Astrocyte of the spinal cord (primary cell): ENCODE measurements at regions not wholly inside any gene's neighbourhood (a gene's known extent, or its start where the extent isn't known, plus 50 kb on each side); places are given as distances from the start of the nearest gene placed in this dataset.
"Not testable (repeated sequence)": the region's sequence is repeated elsewhere in the genome, so short reads cannot be mapped to it uniquely, and the experiment has no call there.

ENCODE experiments used
- DNase-seq: peaks from one replicate; pipeline ENCODE4 v3.0.0; 2011; ENCODE audit warnings: low read depth, low spot score
- H3K4me3 ChIP-seq: 2 replicates; pipeline ENCODE4 v1.5.1; 2011; ENCODE audit warnings: low read depth, mild to moderate bottlenecking, low read length, moderate library complexity
- in situ Hi-C: cut with HindIII; loops from 2 replicates; pipeline ENCODE4 v1.10.0; 2017; ENCODE audit warnings: low sequenced_read_pairs
- TF ChIP-seq, protein P1 (sequence below): IDR thresholded peaks from 2 replicates; pipeline ENCODE4 v1.5.1; 2012; ENCODE audit warnings: low read depth, mild to moderate bottlenecking, low read length, inconsistent platforms

DNA sequence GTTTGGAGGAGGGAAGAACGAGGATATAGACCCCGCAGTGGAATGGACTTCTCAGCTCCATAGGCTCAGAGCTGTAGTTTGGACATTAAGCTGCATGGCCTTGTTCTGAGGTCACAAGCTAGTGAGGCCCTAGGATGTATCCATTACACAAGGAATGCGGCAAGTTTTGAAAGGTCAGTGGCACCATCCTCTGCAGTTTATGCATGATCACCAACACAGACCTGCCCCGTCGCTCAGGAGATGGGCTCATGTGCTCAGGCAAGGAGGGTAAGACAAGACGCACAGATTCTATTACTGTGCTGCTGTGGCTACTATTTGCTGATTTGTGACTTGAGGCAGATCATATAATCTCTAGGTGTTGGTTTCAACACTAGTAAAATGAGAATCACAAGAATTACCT is 110.9 kb downstream of the FAM161A start:
- in situ Hi-C loops = no loop called here
- H3K4me3 ChIP-seq = no peak overlapping the region
- no peak for DNase-seq
- TF ChIP-seq, protein P1, sequence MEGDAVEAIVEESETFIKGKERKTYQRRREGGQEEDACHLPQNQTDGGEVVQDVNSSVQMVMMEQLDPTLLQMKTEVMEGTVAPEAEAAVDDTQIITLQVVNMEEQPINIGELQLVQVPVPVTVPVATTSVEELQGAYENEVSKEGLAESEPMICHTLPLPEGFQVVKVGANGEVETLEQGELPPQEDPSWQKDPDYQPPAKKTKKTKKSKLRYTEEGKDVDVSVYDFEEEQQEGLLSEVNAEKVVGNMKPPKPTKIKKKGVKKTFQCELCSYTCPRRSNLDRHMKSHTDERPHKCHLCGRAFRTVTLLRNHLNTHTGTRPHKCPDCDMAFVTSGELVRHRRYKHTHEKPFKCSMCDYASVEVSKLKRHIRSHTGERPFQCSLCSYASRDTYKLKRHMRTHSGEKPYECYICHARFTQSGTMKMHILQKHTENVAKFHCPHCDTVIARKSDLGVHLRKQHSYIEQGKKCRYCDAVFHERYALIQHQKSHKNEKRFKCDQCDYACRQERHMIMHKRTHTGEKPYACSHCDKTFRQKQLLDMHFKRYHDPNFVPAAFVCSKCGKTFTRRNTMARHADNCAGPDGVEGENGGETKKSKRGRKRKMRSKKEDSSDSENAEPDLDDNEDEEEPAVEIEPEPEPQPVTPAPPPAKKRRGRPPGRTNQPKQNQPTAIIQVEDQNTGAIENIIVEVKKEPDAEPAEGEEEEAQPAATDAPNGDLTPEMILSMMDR = no peak

DNA sequence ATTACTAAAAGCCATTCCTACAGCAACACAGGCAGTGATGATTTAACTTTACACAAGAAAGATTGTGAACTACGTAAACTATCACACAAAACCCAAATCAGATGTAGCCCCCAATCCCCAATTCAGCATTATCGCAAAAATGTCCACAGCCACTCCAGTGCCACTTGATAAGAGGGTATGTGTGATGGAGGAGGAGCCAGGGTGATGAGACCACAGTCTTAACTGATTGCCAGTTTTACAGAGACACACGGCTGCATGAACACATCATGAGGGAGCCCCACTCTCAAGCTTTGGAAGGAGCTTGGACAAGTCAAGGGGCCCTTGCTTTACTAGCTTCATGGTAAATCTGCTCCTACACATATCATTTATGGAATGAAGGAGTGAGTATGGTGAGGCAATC is 116.0 kb downstream of the FAM161A start:
- in situ Hi-C loops = no loop called here

DNA sequence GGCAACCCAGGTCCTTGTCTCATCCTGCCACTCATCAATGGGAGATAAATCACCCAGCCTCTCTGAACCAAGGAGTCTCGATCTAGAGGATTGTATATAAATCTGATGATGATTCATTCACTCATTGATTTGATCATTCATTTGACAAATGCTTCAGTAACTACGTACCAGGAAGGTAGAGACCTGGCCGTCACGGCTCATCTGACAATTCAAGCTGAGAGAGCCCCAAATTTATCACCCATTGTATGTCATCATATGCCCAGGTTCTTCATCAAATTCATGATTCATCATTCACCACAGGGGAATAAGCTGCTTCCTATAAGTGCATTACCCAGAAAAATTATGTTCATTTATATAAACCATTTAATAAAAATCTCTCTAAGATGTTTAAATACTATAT is 116.9 kb downstream of the FAM161A start:
- no peak overlapping the region for H3K4me3 ChIP-seq
- in situ Hi-C loops = no loop called here
- DNase-seq = no peak
- TF ChIP-seq, protein P1 = no peak

More for the DNA sequence above, 116.0 kb downstream of the FAM161A start:
- DNase-seq = no peak
- TF ChIP-seq, protein P1 = no peak
- no peak overlapping the region for H3K4me3 ChIP-seq

DNA sequence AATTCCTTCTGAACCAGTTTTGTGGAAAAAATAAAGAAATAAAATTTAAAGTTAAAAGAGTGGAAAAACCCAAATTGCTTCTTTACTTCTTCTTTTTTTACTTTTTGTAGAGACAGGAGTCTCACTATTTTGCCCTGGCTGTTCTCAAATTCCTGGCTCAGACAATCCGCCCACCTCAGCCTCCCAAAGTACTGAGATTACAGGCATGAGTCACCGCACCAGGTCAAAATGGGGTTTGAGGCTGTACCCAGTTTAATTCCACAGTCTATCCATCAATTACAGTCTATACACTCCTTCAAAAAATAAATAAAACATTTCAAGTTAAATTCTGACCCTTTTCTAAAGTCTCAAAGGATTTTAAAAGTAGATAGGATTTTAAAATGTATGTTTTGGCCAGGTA is 120.3 kb downstream of the FAM161A start:
- TF ChIP-seq, protein P1 = no peak
- no peak for DNase-seq
- in situ Hi-C loops = no loop called here
- H3K4me3 ChIP-seq = no peak overlapping the region

DNA sequence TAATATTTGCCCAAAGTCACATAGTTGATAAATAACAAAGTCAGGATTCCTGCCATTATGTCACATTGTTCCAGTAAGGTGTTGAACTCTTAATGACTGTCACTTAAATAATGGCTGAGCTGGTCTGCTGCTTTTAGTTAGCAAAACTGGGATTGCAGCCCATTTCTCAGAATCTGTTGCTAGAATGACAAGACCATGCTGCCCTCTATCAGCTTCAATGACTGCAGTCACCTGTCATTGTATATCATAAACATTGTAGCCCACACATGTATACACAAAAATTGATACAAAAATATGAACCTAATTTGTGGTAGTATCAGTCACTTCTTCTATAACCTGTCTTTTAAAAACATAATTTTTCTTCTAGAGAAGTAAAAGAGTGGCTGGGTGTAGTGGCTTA is 121.1 kb downstream of the FAM161A start:
- TF ChIP-seq, protein P1 = no peak
- in situ Hi-C loops = no loop called here
- no peak for DNase-seq
- H3K4me3 ChIP-seq = no peak overlapping the region

DNA sequence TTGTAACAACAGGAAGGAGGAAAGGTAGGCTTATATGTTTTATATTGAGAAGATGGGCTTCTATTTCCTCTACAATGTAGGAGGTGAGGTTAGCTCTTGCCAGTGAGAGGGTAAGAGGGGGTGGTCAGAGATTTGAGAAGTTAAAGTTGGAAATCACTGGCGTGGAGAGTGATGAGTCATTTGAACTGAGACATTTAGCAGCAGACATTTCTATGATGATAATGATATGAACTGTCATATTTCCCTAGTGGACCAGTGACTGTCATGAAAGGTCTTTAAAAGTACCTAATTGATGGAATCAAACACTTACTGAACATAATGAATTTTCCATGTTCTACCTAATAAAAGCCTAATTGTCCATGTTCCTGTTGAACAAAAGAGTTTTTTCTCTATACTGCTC is 126.1 kb downstream of the FAM161A start:
- no peak for DNase-seq
- TF ChIP-seq, protein P1 = no peak
- no peak overlapping the region for H3K4me3 ChIP-seq
- in situ Hi-C loops = no loop called here

DNA sequence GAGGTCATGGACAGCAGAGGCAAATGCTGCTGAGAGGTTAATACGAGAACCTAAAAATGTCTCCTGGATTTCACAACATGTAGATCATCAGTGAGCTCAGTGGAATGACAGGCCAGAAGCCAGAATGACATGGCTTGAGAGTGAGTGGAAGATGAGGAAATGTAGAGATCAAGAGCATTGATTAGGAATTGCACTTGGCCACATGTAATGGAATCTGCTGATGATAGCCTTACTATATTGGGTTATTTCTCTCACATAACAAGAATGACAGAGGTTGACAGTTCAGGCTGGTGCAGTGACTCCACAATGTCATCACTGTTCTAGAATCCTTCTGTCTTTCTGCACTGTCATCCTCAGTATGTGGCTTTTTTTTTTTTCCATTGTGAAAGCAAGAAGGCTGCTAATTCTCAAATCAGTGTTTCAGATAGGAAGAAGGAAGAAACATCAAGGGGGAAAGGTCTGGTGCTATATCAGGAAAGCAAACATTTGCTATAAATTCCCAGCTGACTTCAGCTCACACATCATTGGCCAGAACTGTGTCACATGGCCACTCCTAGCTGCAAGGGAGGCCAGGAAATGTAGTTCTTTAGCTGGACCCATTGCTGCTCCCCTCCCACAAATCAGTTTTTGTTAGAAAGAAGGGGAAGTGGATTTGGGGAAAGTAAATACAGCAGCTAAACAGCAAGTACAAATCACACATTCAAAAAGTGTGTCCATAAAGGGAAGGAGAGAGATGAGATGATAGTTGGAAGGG is 127.2 kb downstream of the FAM161A start:
- H3K4me3 ChIP-seq = no peak overlapping the region
- in situ Hi-C loops = no loop called here
- TF ChIP-seq, protein P1 = no peak

DNA sequence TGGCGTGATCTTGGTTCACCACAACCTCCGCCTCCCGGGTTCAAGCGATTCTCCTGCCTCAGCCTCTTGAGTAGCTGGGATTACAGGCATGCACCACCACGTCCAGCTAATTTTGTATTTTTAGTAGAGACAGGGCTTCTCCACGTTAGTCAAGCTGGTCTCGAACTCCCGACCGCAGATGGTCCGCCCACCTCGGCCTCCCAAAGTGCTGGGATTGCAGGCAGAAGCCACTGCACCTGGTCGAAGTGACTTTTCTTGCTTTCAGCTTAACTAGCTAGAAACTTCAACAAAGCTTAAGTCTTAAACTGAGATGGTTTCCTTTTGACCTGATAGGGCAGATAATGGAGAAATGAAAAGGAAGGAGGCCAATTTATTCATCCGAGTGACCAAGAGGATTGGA is 130.5 kb downstream of the FAM161A start:
- in situ Hi-C loops, DNase-seq, H3K4me3 ChIP-seq: not testable (repeated sequence)

More for the DNA sequence above, 127.2 kb downstream of the FAM161A start:
- DNase-seq = no peak
